DND-41 (cell line): ENCODE measurements at regions not wholly inside any gene's neighbourhood (a gene's known extent, or its start where the extent isn't known, plus 50 kb on each side); places are given as distances from the start of the nearest gene placed in this dataset.

ENCODE experiments used
- ATAC-seq: fragments of 200-7000 bp; cut with Tn5 transposase; 3 replicates; pipeline ENCODE4 v1.9.1; 2021; ENCODE audit warnings: low read depth; ENCODE audit not compliant: insufficient read depth
- DNase-seq: peaks from one replicate; pipeline ENCODE4 v3.0.0-alpha.2; 2020
- H2AFZ ChIP-seq: 2 replicates; pipeline ENCODE4 v1.6.0; 2012; ENCODE audit warnings: low read depth, low read length
- H3K27ac ChIP-seq: 2 replicates; pipeline ENCODE4 v1.5.1; 2012; ENCODE audit warnings: low read length, inconsistent platforms
- H3K27me3 ChIP-seq: fragments of 200-600 bp; sonication (generic); 2 replicates; pipeline ENCODE4 v1.6.0; 2012; ENCODE audit warnings: low read length, mild to moderate bottlenecking, inconsistent platforms; ENCODE audit not compliant: insufficient read depth, poor library complexity
- H3K36me3 ChIP-seq: 2 replicates; pipeline ENCODE4 v1.5.1; 2012; ENCODE audit warnings: low read length, inconsistent platforms; ENCODE audit not compliant: insufficient read depth
- H3K4me1 ChIP-seq: 2 replicates; pipeline ENCODE4 v1.5.1; 2012; ENCODE audit warnings: mild to moderate bottlenecking, low read length; ENCODE audit not compliant: insufficient read depth
- H3K4me2 ChIP-seq: 2 replicates; pipeline ENCODE4 v1.6.0; 2012; ENCODE audit warnings: mild to moderate bottlenecking, moderate library complexity, low read length, inconsistent platforms; ENCODE audit not compliant: insufficient read depth
- H3K4me3 ChIP-seq, 2 experiments: fragments of 200-600 bp in 1 of 2; shearing (Covaris generic) in 1 of 2; 2 replicates each; pipeline ENCODE4 v1.5.1; 2012 to 2016; ENCODE audit warnings: inconsistent platforms in 2 of 2, low read length in 2 of 2, mild to moderate bottlenecking in 2 of 2, low read depth in 1 of 2, moderate library complexity in 1 of 2
- H3K79me2 ChIP-seq: 2 replicates; pipeline ENCODE4 v1.6.0; 2012; ENCODE audit warnings: low read length, inconsistent platforms; ENCODE audit not compliant: insufficient read depth
- H3K9ac ChIP-seq: 2 replicates; pipeline ENCODE4 v1.6.0; 2012; ENCODE audit warnings: low read depth, mild to moderate bottlenecking, inconsistent platforms, low read length, moderate library complexity
- H3K9me3 ChIP-seq: 2 replicates; pipeline ENCODE4 v1.5.1; 2012; ENCODE audit warnings: low read length, moderate library complexity, mild to moderate bottlenecking, inconsistent platforms; ENCODE audit not compliant: insufficient read depth, severe bottlenecking
- H4K20me1 ChIP-seq: 2 replicates; pipeline ENCODE4 v1.6.0; 2012; ENCODE audit warnings: low read length; ENCODE audit not compliant: insufficient read depth
- CTCF ChIP-seq: IDR thresholded peaks from 2 replicates; pipeline ENCODE4 v1.5.1; 2012; ENCODE audit warnings: borderline replicate concordance, low read length, moderate library complexity, mild to moderate bottlenecking; ENCODE audit not compliant: poor library complexity, severe bottlenecking; ENCODE audit errors: extremely low read depth
- EZH2 ChIP-seq: IDR thresholded peaks from 3 replicates; pipeline ENCODE4 v1.6.1; 2012; ENCODE audit warnings: borderline replicate concordance, low read depth, mild to moderate bottlenecking, moderate library complexity, low read length, inconsistent platforms; ENCODE audit not compliant: severe bottlenecking

GRCh38 chr9:13932528-13933267, 381.2 kb downstream of the NFIB start:
- no peak for DNase-seq

GRCh38 chr9:13929013-13929412, 384.9 kb downstream of the NFIB start:
- Histone ChIP-seq H3K4me2 (no peak overlapping the region), H3K9ac (no peak overlapping the region), H3K27ac (no peak overlapping the region), H3K27me3 (no peaks in the 10 kb centered on the region), H4K20me1 (no peaks in the 10 kb centered on the region), H2AFZ (no peak overlapping the region), H3K4me3 (no peak overlapping the region), H3K79me2 (no peaks in the 10 kb centered on the region), H3K36me3 (no peaks in the 10 kb centered on the region), H3K4me1 (no peaks in the 10 kb centered on the region), H3K9me3 (no peaks in the 10 kb centered on the region)
- TF ChIP-seq EZH2 = no peak
- TF ChIP-seq CTCF = no peak
- ATAC-seq = no peak
- no peak for DNase-seq

More at GRCh38 chr9:13932528-13933267, 381.2 kb downstream of the NFIB start:
- no peak overlapping the region for H3K4me2 ChIP-seq
- TF ChIP-seq EZH2 (no peak), CTCF (no peak)
- no peak overlapping the region for H3K4me3 ChIP-seq
- H3K9me3 ChIP-seq = no peaks in the 10 kb centered on the region
- no peaks in the 10 kb centered on the region for H3K36me3 ChIP-seq
- H3K27ac ChIP-seq = no peak overlapping the region
- H3K79me2 ChIP-seq = no peaks in the 10 kb centered on the region
- no peak for ATAC-seq
- no peaks in the 10 kb centered on the region for H4K20me1 ChIP-seq
- no peak overlapping the region for H2AFZ ChIP-seq
- H3K27me3 ChIP-seq = no peaks in the 10 kb centered on the region
- H3K9ac ChIP-seq = no peak overlapping the region
- H3K4me1 ChIP-seq = no peaks in the 10 kb centered on the region

DNA sequence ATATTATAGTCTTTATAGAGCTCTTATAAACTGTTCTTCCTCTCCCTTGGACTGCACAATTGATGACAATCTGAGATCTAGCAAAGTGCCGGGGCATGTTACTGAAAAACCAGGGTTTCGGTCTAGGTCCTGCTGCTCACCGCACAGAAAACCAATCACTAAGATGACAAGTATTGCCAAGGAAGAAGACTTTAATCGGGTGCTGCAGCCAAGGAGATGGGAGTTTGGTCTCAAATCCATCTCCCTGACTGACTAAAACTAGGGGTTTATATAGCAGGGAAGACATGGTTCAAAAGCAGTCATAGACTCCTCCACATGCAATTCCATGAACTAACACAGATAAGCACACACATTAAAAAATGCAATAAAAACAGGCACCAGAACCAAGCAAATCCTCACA, 390.6 kb downstream of the NFIB start:
- Histone ChIP-seq H3K4me1 (no peaks in the 10 kb centered on the region), H3K36me3 (no peaks in the 10 kb centered on the region), H2AFZ (no peak overlapping the region), H3K79me2 (no peaks in the 10 kb centered on the region), H3K4me2 (no peak overlapping the region), H3K9ac (no peak overlapping the region), H3K4me3 (no peak overlapping the region), H4K20me1 (no peaks in the 10 kb centered on the region), H3K27me3 (no peaks in the 10 kb centered on the region), H3K27ac (no peak overlapping the region), H3K9me3 (no peaks in the 10 kb centered on the region)
- DNase-seq (no peak), ATAC-seq (no peak)
- TF ChIP-seq EZH2 (no peak), CTCF (no peak)

GRCh38 chr9:13920557-13920956, 393.4 kb downstream of the NFIB start:
- Histone ChIP-seq H3K9ac (no peak overlapping the region), H3K4me1 (no peaks in the 10 kb centered on the region), H3K4me3 (no peak overlapping the region), H2AFZ (no peak overlapping the region), H3K9me3 (no peaks in the 10 kb centered on the region), H3K27me3 (no peaks in the 10 kb centered on the region), H3K4me2 (no peak overlapping the region), H4K20me1 (no peaks in the 10 kb centered on the region), H3K79me2 (no peaks in the 10 kb centered on the region), H3K27ac (no peak overlapping the region), H3K36me3 (no peaks in the 10 kb centered on the region)
- DNase-seq (no peak), ATAC-seq (no peak)
- TF ChIP-seq EZH2 (no peak), CTCF (no peak)
